HCT116 (cell line): ENCODE measurements at regions not wholly inside any gene's neighbourhood (a gene's known extent, or its start where the extent isn't known, plus 50 kb on each side); places are given as distances from the start of the nearest gene placed in this dataset.

Experiments
- ATAC-seq: fragments of 200-7000 bp; cut with Tn5 transposase; 2 replicates; pipeline ENCODE4 v1.9.1; 2020; ENCODE audit warnings: mild to moderate bottlenecking, moderate library complexity
- BruUV-seq: library from RNA; stranded (reverse); fragments of 400-500 nt; replicated peaks from 2 replicates; lab custom pipeline; 2021; lab: Mats Ljungman, UMichigan
- CTCF ChIA-PET: fragments of 300-600 bp; sonication (Branson Sonifier 250); formaldehyde crosslinking; loops from one replicate; lab custom pipeline; 2021; ENCODE audit warnings: antibody characterized with exemption; lab: Charles Lee
- POLR2A ChIA-PET: fragments of 300-600, 350-600 bp; sonication (Branson Sonifier 250); formaldehyde crosslinking; loops from one replicate; lab custom pipeline; 2021; ENCODE audit warnings: antibody characterized with exemption; lab: Charles Lee
- RAD21 ChIA-PET, 2 experiments: fragments of 300-600 bp; sonication (Branson Sonifier 250); formaldehyde crosslinking; loops; one replicate each; lab custom pipeline; 2023; ENCODE audit warnings: low total read pairs in 2 of 2; ENCODE audit not compliant: uncharacterized antibody in 2 of 2, unreplicated experiment in 2 of 2, low non-redundant PET in 1 of 2; lab: Charles Lee
- DNase-seq: peaks from one replicate; pipeline ENCODE4 v3.0.0-alpha.2; 2010; ENCODE audit warnings: low read depth, low spot score
- H2AFZ ChIP-seq: fragments of 200-600 bp; shearing (Covaris generic), sonication (generic); 2 replicates; pipeline ENCODE4 v1.6.1; 2017; ENCODE audit warnings: low read depth, mixed run types, mixed read lengths, antibody characterized with exemption, low read length; ENCODE audit not compliant: poor library complexity, severe bottlenecking
- H3K27ac ChIP-seq: 2 replicates; pipeline ENCODE4 v1.5.1; 2012; ENCODE audit warnings: low read depth, low read length
- H3K27me3 ChIP-seq: fragments of 200-600 bp; sonication (generic); 2 replicates; pipeline ENCODE4 v1.6.1; 2016; ENCODE audit warnings: mixed run types, low read length, mixed read lengths; ENCODE audit not compliant: insufficient read depth
- H3K36me3 ChIP-seq, 2 experiments: fragments of 200-500 bp in 1 of 2; fragments of 200-600 bp in 1 of 2; sonication (Bioruptor generic) in 1 of 2; sonication (generic) in 1 of 2; 2 replicates each; pipeline versions ENCODE4 v1.5.1 to v1.6.1; 2014 to 2016; ENCODE audit warnings: low read length in 2 of 2, inconsistent platforms in 1 of 2, mixed read lengths in 1 of 2, mixed run types in 1 of 2; ENCODE audit not compliant: insufficient read depth in 2 of 2, control insufficient read depth in 1 of 2
- H3K4me1 ChIP-seq, 2 experiments: fragments of 200-600 bp in 1 of 2; sonication (generic) in 1 of 2; 2 replicates each; pipeline versions ENCODE4 v1.5.1 to v1.6.1; 2012 to 2017; ENCODE audit warnings: low read length in 2 of 2, inconsistent platforms in 1 of 2, mild to moderate bottlenecking in 1 of 2, mixed read lengths in 1 of 2, mixed run types in 1 of 2, moderate library complexity in 1 of 2; ENCODE audit not compliant: insufficient read depth in 2 of 2, control insufficient read depth in 1 of 2
- H3K4me2 ChIP-seq: fragments of 200-600 bp; sonication (generic); 2 replicates; pipeline ENCODE4 v1.6.1; 2017; ENCODE audit warnings: mixed run types, low read length, mixed read lengths
- H3K4me3 ChIP-seq, 2 experiments: fragments of 200-600 bp in 1 of 2; sonication (generic) in 1 of 2; replicated peaks in 1 of 2; 2 replicates each; pipeline ENCODE4 v1.5.1; 2011 to 2016; ENCODE audit warnings: low read length in 2 of 2, control low read depth in 1 of 2, low read depth in 1 of 2, mild to moderate bottlenecking in 1 of 2, mixed read lengths in 1 of 2, mixed run types in 1 of 2
- H3K79me2 ChIP-seq: fragments of 200-600 bp; sonication (generic); 2 replicates; pipeline ENCODE4 v1.6.1; 2017; ENCODE audit warnings: mild to moderate bottlenecking, mixed run types, low read length, moderate library complexity, mixed read lengths; ENCODE audit not compliant: insufficient read depth
- H3K9ac ChIP-seq: fragments of 200-600 bp; sonication (generic); 2 replicates; pipeline ENCODE4 v1.6.1; 2016; ENCODE audit warnings: low read length, mixed read lengths
- H3K9me2 ChIP-seq: fragments of 200-600 bp; sonication (generic), shearing (Covaris generic); 2 replicates; pipeline ENCODE4 v1.6.1; 2017; ENCODE audit warnings: mixed run types, mild to moderate bottlenecking, moderate library complexity; ENCODE audit not compliant: insufficient read depth
- H3K9me3 ChIP-seq, 2 experiments: fragments of 200-500 bp in 1 of 2; fragments of 200-600 bp in 1 of 2; sonication (Bioruptor generic) in 1 of 2; sonication (generic) in 1 of 2; 2 replicates each; pipeline ENCODE4 v1.6.1; 2014 to 2017; ENCODE audit warnings: low read length in 2 of 2, mixed read lengths in 2 of 2, inconsistent platforms in 1 of 2, low read depth in 1 of 2, mild to moderate bottlenecking in 1 of 2, mixed run types in 1 of 2, moderate library complexity in 1 of 2; ENCODE audit not compliant: control insufficient read depth in 1 of 2, insufficient read depth in 1 of 2
- H4K20me1 ChIP-seq: fragments of 200-600 bp; sonication (generic), shearing (Covaris generic); 2 replicates; pipeline ENCODE4 v1.6.1; 2017; ENCODE audit warnings: mixed run types, mild to moderate bottlenecking, moderate library complexity; ENCODE audit not compliant: insufficient read depth
- CBX3 ChIP-seq: IDR thresholded peaks from 2 replicates; pipeline ENCODE4 v1.6.1; 2012; ENCODE audit warnings: low read depth
- CEBPB ChIP-seq: IDR thresholded peaks from 2 replicates; pipeline ENCODE4 v1.6.1; 2012; ENCODE audit warnings: low read depth
- EGR1 ChIP-seq: IDR thresholded peaks from 2 replicates; pipeline ENCODE4 v1.6.1; 2012; ENCODE audit warnings: low read depth
- ELF1 ChIP-seq: IDR thresholded peaks from 2 replicates; pipeline ENCODE4 v1.6.1; 2012; ENCODE audit warnings: low read depth, borderline replicate concordance
- EZH2 ChIP-seq: fragments of 200-600 bp; sonication (generic); IDR thresholded peaks from 2 replicates; pipeline ENCODE4 v1.6.1; 2017; ENCODE audit warnings: antibody characterized with exemption, mixed run types
- FOSL1 ChIP-seq: IDR thresholded peaks from 2 replicates; pipeline ENCODE4 v1.6.1; 2012; ENCODE audit warnings: low read depth
- JUND ChIP-seq: IDR thresholded peaks from 2 replicates; pipeline ENCODE4 v1.6.1; 2012
- RAD21 ChIP-seq: IDR thresholded peaks from 2 replicates; pipeline ENCODE4 v1.6.1; 2012; ENCODE audit warnings: low read depth, mild to moderate bottlenecking
- SP1 ChIP-seq: IDR thresholded peaks from 2 replicates; pipeline ENCODE4 v1.6.1; 2012; ENCODE audit warnings: low read depth
- SRF ChIP-seq: IDR thresholded peaks from 2 replicates; pipeline ENCODE4 v1.6.1; 2012; ENCODE audit warnings: low read depth
- TCF7L2 ChIP-seq: IDR thresholded peaks from 2 replicates; pipeline ENCODE4 v1.7.0; 2011; ENCODE audit warnings: borderline replicate concordance, inconsistent platforms; ENCODE audit not compliant: insufficient read depth, insufficient read length; ENCODE audit errors: extremely low read depth
- ZBTB33 ChIP-seq: IDR thresholded peaks from 2 replicates; pipeline ENCODE4 v1.6.1; 2011; ENCODE audit warnings: mild to moderate bottlenecking, low read length, moderate library complexity; ENCODE audit not compliant: insufficient replicate concordance; ENCODE audit errors: extremely low read depth
- intact Hi-C: fragments of 100-400 bp; cut with micrococcal nuclease; formaldehyde crosslinking; loops from 2 replicates; pipeline ENCODE4 v1.10.0; 2022
- TF ChIP-seq, protein P1 (sequence below): IDR thresholded peaks from 2 replicates; pipeline ENCODE4 v1.6.1; 2012; ENCODE audit warnings: low read depth
- TF ChIP-seq, protein P2 (sequence below), 3 experiments: fragments of 200-600 bp in 1 of 3; sonication (generic) in 1 of 3; IDR thresholded peaks in 2 of 3; conservative IDR thresholded peaks in 1 of 3; 2 replicates each; pipeline ENCODE4 v1.5.1; 2012 to 2017; ENCODE audit warnings: low read depth in 2 of 3, low read length in 2 of 3, antibody characterized with exemption in 1 of 3, borderline replicate concordance in 1 of 3, control low read depth in 1 of 3, mild to moderate bottlenecking in 1 of 3, mixed read lengths in 1 of 3, mixed run types in 1 of 3, moderate library complexity in 1 of 3; ENCODE audit not compliant: insufficient read depth in 1 of 3

- Histone ChIP-seq H3K79me2 (no peaks in the 10 kb centered on the region), H4K20me1 (no peaks in the 10 kb centered on the region), H3K4me2 (peak overlapping the region; percentile 61), H3K9me3 (no peaks in the 10 kb centered on the region), H3K27me3 (no peaks in the 10 kb centered on the region), H3K36me3 (no peaks in the 10 kb centered on the region), H2AFZ (no peak overlapping the region), H3K9ac (peak overlapping the region; percentile 39), H3K9me2 (no peaks in the 10 kb centered on the region), H3K27ac (peak overlapping the region; percentile 29; the same call in 1 of the 2 replicates), H3K4me1 (peaks cover 19 to 29% of the 10 kb centered on the region in 2 experiments), H3K4me3 (peak overlapping the region in 1 of 2 experiments; percentile 16; a peak in 2 of 4 replicates)
- ATAC-seq (peak; percentile 56), DNase-seq (no peak)
- no peak; the same call in 1 of the 2 replicates for TF ChIP-seq SP1
- TF ChIP-seq SRF: no peak
- no peak for TF ChIP-seq EZH2
- TF ChIP-seq, protein P1, sequence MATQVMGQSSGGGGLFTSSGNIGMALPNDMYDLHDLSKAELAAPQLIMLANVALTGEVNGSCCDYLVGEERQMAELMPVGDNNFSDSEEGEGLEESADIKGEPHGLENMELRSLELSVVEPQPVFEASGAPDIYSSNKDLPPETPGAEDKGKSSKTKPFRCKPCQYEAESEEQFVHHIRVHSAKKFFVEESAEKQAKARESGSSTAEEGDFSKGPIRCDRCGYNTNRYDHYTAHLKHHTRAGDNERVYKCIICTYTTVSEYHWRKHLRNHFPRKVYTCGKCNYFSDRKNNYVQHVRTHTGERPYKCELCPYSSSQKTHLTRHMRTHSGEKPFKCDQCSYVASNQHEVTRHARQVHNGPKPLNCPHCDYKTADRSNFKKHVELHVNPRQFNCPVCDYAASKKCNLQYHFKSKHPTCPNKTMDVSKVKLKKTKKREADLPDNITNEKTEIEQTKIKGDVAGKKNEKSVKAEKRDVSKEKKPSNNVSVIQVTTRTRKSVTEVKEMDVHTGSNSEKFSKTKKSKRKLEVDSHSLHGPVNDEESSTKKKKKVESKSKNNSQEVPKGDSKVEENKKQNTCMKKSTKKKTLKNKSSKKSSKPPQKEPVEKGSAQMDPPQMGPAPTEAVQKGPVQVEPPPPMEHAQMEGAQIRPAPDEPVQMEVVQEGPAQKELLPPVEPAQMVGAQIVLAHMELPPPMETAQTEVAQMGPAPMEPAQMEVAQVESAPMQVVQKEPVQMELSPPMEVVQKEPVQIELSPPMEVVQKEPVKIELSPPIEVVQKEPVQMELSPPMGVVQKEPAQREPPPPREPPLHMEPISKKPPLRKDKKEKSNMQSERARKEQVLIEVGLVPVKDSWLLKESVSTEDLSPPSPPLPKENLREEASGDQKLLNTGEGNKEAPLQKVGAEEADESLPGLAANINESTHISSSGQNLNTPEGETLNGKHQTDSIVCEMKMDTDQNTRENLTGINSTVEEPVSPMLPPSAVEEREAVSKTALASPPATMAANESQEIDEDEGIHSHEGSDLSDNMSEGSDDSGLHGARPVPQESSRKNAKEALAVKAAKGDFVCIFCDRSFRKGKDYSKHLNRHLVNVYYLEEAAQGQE: no peak
- no peak for TF ChIP-seq JUND
- RAD21 ChIA-PET: no interaction called here
- intact Hi-C loops: no loop called here
- POLR2A ChIA-PET: no interaction called here
- CTCF ChIA-PET: interaction anchor here (0.9 kb wide), 1 partner anchor 25 kb away, joined by 4 read pairs; no protein-coding TSS in a partner anchor
- BruUV-seq: no TSS peak
These were observed 102.2 kb downstream of the FGF18 start for GRCh38 chr5:171521679-171522078.

DNA sequence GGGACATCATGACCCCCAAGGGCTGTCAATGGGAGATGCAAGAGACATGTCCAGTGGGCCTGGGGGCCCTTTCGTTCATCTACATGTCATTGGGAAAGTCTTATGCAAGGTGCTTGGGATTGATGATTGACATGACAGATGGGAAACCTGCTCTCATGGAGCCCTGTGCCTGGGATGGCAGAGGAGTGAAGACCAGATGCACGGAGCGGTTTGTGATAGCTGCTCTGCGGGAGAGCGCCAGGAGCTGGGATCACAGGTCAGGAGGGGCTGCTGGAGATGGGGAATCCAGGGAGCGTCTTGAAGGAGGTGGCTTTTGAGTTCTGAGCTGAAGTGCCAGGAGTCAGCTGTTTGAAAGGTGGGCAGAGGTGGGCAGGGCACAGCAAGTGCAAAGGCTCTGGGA is 104.3 kb downstream of the FGF18 start:
- H3K9me2 ChIP-seq: no peaks in the 10 kb centered on the region
- intact Hi-C loops: no loop called here
- no peak overlapping the region for H3K4me2 ChIP-seq
- no peak overlapping the region for H3K9ac ChIP-seq
- H3K9me3 ChIP-seq: no peaks in the 10 kb centered on the region
- peaks cover 19 to 29% of the 10 kb centered on the region in 2 experiments for H3K4me1 ChIP-seq
- ATAC-seq (no peak), DNase-seq (no peak)
- H3K4me3 ChIP-seq: no peak overlapping the region
- H3K27me3 ChIP-seq: no peaks in the 10 kb centered on the region
- ChIA-PET CTCF (no interaction called here), RAD21 (no interaction called here), POLR2A (no interaction called here)
- no peaks in the 10 kb centered on the region for H4K20me1 ChIP-seq
- H2AFZ ChIP-seq: no peak overlapping the region
- no peak overlapping the region for H3K27ac ChIP-seq
- BruUV-seq: no TSS peak
- H3K36me3 ChIP-seq: no peaks in the 10 kb centered on the region
- no peaks in the 10 kb centered on the region for H3K79me2 ChIP-seq
- TF ChIP-seq FOSL1 (no peak), SP1 (no peak), CEBPB (no peak), ZBTB33 (no peak), ELF1 (no peak), CBX3 (no peak), TCF7L2 (no peak), RAD21 (no peak), EGR1 (no peak), SRF (no peak)
- TF ChIP-seq, protein P2, sequence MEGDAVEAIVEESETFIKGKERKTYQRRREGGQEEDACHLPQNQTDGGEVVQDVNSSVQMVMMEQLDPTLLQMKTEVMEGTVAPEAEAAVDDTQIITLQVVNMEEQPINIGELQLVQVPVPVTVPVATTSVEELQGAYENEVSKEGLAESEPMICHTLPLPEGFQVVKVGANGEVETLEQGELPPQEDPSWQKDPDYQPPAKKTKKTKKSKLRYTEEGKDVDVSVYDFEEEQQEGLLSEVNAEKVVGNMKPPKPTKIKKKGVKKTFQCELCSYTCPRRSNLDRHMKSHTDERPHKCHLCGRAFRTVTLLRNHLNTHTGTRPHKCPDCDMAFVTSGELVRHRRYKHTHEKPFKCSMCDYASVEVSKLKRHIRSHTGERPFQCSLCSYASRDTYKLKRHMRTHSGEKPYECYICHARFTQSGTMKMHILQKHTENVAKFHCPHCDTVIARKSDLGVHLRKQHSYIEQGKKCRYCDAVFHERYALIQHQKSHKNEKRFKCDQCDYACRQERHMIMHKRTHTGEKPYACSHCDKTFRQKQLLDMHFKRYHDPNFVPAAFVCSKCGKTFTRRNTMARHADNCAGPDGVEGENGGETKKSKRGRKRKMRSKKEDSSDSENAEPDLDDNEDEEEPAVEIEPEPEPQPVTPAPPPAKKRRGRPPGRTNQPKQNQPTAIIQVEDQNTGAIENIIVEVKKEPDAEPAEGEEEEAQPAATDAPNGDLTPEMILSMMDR (IDR thresholded peaks at IDR 0.05 in 2 of 3, conservative IDR thresholded peaks at IDR 0.05 in 1 of 3; ENCODE audit: borderline replicate concordance in 1 of 3, insufficient read depth in 1 of 3, low read depth in 2 of 3, low read length in 2 of 3): no peak
